Spleen (tissue), 7 donors: ENCODE measurements at regions not wholly inside any gene's neighbourhood (a gene's known extent, or its start where the extent isn't known, plus 50 kb on each side); places are given as distances from the start of the nearest gene placed in this dataset.

ENCODE experiments used
- CTCF ChIP-seq, 11 experiments: fragments of 200-600 bp in 7 of 11; fragments of 450-650 bp in 4 of 11; sonication (generic) in 4 of 11; IDR thresholded peaks in 8 of 11; conservative IDR thresholded peaks in 3 of 11; 1 replicate in 7 of 11; 2 replicates in 4 of 11; pipeline versions ENCODE4 v1.4.0 to v1.8.0; 2016 to 2021; ENCODE audit warnings: antibody characterized with exemption in 11 of 11, inconsistent platforms in 4 of 11, mild to moderate bottlenecking in 1 of 11
- POLR2A ChIP-seq, 3 donors: fragments of 450-650 bp; IDR thresholded peaks; one replicate each; pipeline ENCODE4 v1.5.1; 2017; ENCODE audit warnings: antibody characterized with exemption in 3 of 3, mild to moderate bottlenecking in 1 of 3
- POLR2AphosphoS5 ChIP-seq, 3 donors: sonication (generic); formaldehyde crosslinking; IDR thresholded peaks; one replicate each; pipeline ENCODE4 v1.5.1; 2017; ENCODE audit warnings: antibody characterized with exemption in 3 of 3
- donor health status: DM: no; HTN: no; CAD: no; lungs with moderate emphysema.
- donor health status: DM: no; HTN: no; CAD: no.
- donor health status: DM: no; HTN: no; CAD: no.

- TF ChIP-seq CTCF (IDR thresholded peaks at IDR 0.05 in 8 of 11, conservative IDR thresholded peaks at IDR 0.05 in 3 of 11) (no peak), POLR2A (IDR thresholded peaks at IDR 0.05) (no peak), POLR2AphosphoS5 (IDR thresholded peaks at IDR 0.05) (no peak)
Measured at GRCh38 chr18:28972333-28972907, 795.5 kb upstream of the CDH2 start.
